HL-60 (cell line): ENCODE measurements at regions not wholly inside any gene's neighbourhood (a gene's known extent, or its start where the extent isn't known, plus 50 kb on each side); places are given as distances from the start of the nearest gene placed in this dataset.

Experiments
- DNase-seq, 2 experiments: peaks; one replicate each; pipeline ENCODE4 v3.0.0-alpha.2; 2010 to 2020; ENCODE audit warnings: low read depth in 1 of 2, low spot score in 1 of 2
- H3K27ac ChIP-seq: fragments of 250-450 bp; sonication (Bioruptor Pico); replicated peaks from 2 replicates; pipeline ENCODE4 v1.5.1; 2020; ENCODE audit warnings: mild to moderate bottlenecking, moderate library complexity
- H3K27me3 ChIP-seq: fragments of 250-450 bp; sonication (Bioruptor Pico); 2 replicates; pipeline ENCODE4 v1.5.1; 2021; ENCODE audit warnings: mild to moderate bottlenecking, moderate library complexity; ENCODE audit not compliant: insufficient read depth, poor library complexity, severe bottlenecking
- H3K4me3 ChIP-seq: replicated peaks from 2 replicates; pipeline ENCODE4 v1.5.1; 2011; ENCODE audit warnings: mild to moderate bottlenecking, control low read depth, low read length; ENCODE audit not compliant: insufficient read depth
- GABPA ChIP-seq: IDR thresholded peaks from 2 replicates; pipeline ENCODE4 v1.6.1; 2012; ENCODE audit warnings: low read depth
- POLR2AphosphoS5 ChIP-seq: IDR thresholded peaks from 2 replicates; pipeline ENCODE4 v1.6.1; 2012; ENCODE audit warnings: low read depth
- SPI1 ChIP-seq: IDR thresholded peaks from 2 replicates; pipeline ENCODE4 v1.6.1; 2012; ENCODE audit warnings: low read depth, mild to moderate bottlenecking, borderline replicate concordance
- TF ChIP-seq, protein P1 (sequence below): IDR thresholded peaks from one replicate; pipeline ENCODE4 v1.5.1; 2011; ENCODE audit warnings: low read length, control low read depth, inconsistent platforms; ENCODE audit not compliant: insufficient read depth
- TF ChIP-seq, protein P2 (sequence below): IDR thresholded peaks from 2 replicates; pipeline ENCODE4 v1.6.1; 2012; ENCODE audit warnings: low read depth; ENCODE audit not compliant: insufficient replicate concordance

DNA sequence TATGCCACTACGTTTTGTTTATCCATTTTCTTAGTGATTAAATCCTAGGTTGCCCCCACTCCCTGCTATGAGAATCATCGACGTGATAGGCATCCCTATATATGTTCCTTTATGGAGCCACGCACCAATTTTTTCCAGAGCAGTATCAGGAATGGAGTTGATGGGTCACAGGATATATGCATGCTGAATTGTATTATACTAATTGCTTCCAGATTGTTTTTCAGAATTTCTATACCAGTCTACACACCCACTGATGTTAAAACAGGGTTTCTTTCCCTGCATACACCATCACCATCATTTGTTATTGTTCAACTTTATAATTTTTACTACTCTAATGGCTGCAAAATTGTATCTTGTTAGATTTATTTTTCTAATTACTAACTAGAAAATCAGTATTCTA is 100.1 kb upstream of the MRPS22 start:
- TF ChIP-seq, protein P1, sequence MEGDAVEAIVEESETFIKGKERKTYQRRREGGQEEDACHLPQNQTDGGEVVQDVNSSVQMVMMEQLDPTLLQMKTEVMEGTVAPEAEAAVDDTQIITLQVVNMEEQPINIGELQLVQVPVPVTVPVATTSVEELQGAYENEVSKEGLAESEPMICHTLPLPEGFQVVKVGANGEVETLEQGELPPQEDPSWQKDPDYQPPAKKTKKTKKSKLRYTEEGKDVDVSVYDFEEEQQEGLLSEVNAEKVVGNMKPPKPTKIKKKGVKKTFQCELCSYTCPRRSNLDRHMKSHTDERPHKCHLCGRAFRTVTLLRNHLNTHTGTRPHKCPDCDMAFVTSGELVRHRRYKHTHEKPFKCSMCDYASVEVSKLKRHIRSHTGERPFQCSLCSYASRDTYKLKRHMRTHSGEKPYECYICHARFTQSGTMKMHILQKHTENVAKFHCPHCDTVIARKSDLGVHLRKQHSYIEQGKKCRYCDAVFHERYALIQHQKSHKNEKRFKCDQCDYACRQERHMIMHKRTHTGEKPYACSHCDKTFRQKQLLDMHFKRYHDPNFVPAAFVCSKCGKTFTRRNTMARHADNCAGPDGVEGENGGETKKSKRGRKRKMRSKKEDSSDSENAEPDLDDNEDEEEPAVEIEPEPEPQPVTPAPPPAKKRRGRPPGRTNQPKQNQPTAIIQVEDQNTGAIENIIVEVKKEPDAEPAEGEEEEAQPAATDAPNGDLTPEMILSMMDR: no peak
- no peak for TF ChIP-seq SPI1
- TF ChIP-seq GABPA: no peak
- TF ChIP-seq, protein P2, sequence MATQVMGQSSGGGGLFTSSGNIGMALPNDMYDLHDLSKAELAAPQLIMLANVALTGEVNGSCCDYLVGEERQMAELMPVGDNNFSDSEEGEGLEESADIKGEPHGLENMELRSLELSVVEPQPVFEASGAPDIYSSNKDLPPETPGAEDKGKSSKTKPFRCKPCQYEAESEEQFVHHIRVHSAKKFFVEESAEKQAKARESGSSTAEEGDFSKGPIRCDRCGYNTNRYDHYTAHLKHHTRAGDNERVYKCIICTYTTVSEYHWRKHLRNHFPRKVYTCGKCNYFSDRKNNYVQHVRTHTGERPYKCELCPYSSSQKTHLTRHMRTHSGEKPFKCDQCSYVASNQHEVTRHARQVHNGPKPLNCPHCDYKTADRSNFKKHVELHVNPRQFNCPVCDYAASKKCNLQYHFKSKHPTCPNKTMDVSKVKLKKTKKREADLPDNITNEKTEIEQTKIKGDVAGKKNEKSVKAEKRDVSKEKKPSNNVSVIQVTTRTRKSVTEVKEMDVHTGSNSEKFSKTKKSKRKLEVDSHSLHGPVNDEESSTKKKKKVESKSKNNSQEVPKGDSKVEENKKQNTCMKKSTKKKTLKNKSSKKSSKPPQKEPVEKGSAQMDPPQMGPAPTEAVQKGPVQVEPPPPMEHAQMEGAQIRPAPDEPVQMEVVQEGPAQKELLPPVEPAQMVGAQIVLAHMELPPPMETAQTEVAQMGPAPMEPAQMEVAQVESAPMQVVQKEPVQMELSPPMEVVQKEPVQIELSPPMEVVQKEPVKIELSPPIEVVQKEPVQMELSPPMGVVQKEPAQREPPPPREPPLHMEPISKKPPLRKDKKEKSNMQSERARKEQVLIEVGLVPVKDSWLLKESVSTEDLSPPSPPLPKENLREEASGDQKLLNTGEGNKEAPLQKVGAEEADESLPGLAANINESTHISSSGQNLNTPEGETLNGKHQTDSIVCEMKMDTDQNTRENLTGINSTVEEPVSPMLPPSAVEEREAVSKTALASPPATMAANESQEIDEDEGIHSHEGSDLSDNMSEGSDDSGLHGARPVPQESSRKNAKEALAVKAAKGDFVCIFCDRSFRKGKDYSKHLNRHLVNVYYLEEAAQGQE: no peak
- no peak for TF ChIP-seq POLR2AphosphoS5
- no peak overlapping the region for H3K4me3 ChIP-seq
- H3K27me3 ChIP-seq: peaks cover 8% of the 10 kb centered on the region
- H3K27ac ChIP-seq: no peak overlapping the region
- DNase-seq: no peak

DNA sequence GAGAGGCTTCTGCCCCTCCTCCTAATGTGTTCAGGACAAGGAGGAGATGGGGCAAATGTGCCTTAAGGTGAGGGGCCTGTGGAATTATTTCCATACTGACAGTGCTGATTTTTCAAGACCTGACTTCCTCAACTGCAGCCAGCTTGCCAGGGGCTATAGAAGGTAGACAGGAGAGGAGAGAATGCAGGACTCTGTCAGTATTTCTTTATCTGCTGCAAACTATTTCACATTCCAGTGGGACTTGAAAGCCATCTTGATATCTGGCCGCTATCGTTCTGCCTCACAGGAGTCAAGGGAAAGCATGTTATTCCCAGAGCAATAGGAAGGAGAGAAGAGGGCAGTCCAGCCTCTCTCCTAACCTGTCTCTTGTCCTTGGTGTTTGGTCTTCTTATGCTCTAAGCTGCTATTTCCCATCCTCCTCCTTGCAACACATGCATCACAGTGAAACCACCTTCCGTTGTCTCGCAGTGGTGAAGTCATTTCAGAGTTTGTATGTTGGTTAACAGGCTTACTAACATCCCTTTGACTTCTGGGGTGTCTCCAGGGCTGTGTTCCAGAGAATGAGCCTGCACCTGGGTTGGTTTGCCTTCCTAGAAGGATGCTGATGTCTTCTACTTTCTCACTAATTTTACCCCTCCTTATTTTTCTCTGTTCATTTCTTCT is 95.1 kb upstream of the MRPS22 start:
- Histone ChIP-seq H3K27me3 (peaks cover 2% of the 10 kb centered on the region), H3K27ac (no peak overlapping the region), H3K4me3 (no peak overlapping the region)
- no peak for TF ChIP-seq POLR2AphosphoS5
- TF ChIP-seq GABPA: no peak
- TF ChIP-seq, protein P2: no peak
- TF ChIP-seq, protein P1: no peak
- no peak for TF ChIP-seq SPI1
- no peak for DNase-seq

DNA sequence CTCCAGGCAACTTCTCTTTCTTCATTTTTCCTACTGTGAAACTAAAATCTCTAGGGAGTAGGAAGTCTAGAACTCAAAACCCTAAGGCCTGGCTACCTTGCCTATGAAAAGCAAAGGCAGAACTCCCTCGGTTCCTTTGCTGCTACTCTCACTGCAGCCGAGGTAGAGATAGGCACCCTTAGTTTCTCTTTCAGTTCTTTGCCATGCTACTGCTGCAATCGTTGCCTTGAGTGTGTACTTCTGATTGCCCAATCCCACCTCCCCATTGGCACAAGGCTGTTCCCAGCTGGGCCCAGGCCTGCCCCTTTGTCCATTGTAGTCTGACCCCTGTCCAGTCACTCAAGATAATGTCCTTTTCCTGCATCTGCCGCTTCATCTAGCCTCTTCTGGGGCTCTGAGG is 92.3 kb upstream of the MRPS22 start:
- no peaks in the 10 kb centered on the region for H3K27me3 ChIP-seq
- no peak overlapping the region for H3K4me3 ChIP-seq
- no peak for DNase-seq
- no peak overlapping the region for H3K27ac ChIP-seq
- TF ChIP-seq POLR2AphosphoS5 (no peak), GABPA (no peak), SPI1 (no peak)
- TF ChIP-seq, protein P1: no peak
- TF ChIP-seq, protein P2: no peak
